ENCODE measurements at regions not wholly inside any gene's neighbourhood (a gene's known extent, or its start where the extent isn't known, plus 50 kb on each side); places are given as distances from the start of the nearest gene placed in this dataset.

GRCh38 chr9:90948156-90948555 is 146.5 kb downstream of the SYK start:
- DNase-seq (ENCODE audit: extremely low spot score, unreplicated experiment), result no peak
- no peak for TF ChIP-seq CTCF (IDR thresholded peaks at IDR 0.05)
- Mint-ChIP-seq H3K4me3 (ENCODE audit: unreplicated experiment) (no peak overlapping the region), H3K4me1 (ENCODE audit: unreplicated experiment) (peaks cover 11% of the 10 kb centered on the region), H3K27me3 (ENCODE audit: unreplicated experiment) (no peaks in the 10 kb centered on the region), H3K36me3 (ENCODE audit: unreplicated experiment) (no peaks in the 10 kb centered on the region), H3K9me3 (ENCODE audit: unreplicated experiment) (no peaks in the 10 kb centered on the region), H3K27ac (ENCODE audit: unreplicated experiment) (no peak overlapping the region)

GRCh38 chr9:90950600-90950999 is 149.0 kb downstream of the SYK start:
- Mint-ChIP-seq H3K9me3 (ENCODE audit: unreplicated experiment) (no peaks in the 10 kb centered on the region), H3K27ac (ENCODE audit: unreplicated experiment) (peak overlapping the region; percentile 33), H3K4me3 (ENCODE audit: unreplicated experiment) (no peak overlapping the region), H3K4me1 (ENCODE audit: unreplicated experiment) (peaks cover 16% of the 10 kb centered on the region), H3K27me3 (ENCODE audit: unreplicated experiment) (no peaks in the 10 kb centered on the region), H3K36me3 (ENCODE audit: unreplicated experiment) (no peaks in the 10 kb centered on the region)
- DNase-seq (ENCODE audit: extremely low spot score, unreplicated experiment), result no peak
- no peak for TF ChIP-seq CTCF (IDR thresholded peaks at IDR 0.05)

- DNase-seq (ENCODE audit: extremely low spot score, unreplicated experiment), result no peak
- peaks cover 33% of the 10 kb centered on the region for H3K4me1 Mint-ChIP-seq (ENCODE audit: unreplicated experiment)
- peak; percentile 11 for TF ChIP-seq CTCF (IDR thresholded peaks at IDR 0.05)
- H3K27ac Mint-ChIP-seq (ENCODE audit: unreplicated experiment), result no peak overlapping the region
- no peaks in the 10 kb centered on the region for H3K27me3 Mint-ChIP-seq (ENCODE audit: unreplicated experiment)
- no peaks in the 10 kb centered on the region for H3K36me3 Mint-ChIP-seq (ENCODE audit: unreplicated experiment)
- no peaks in the 10 kb centered on the region for H3K9me3 Mint-ChIP-seq (ENCODE audit: unreplicated experiment)
- H3K4me3 Mint-ChIP-seq (ENCODE audit: unreplicated experiment), result no peak overlapping the region
These were observed 151.6 kb downstream of the SYK start for GRCh38 chr9:90953200-90953599.

GRCh38 chr9:90953805-90954204 is 152.2 kb downstream of the SYK start:
- peaks cover 36% of the 10 kb centered on the region for H3K4me1 Mint-ChIP-seq (ENCODE audit: unreplicated experiment)
- H3K4me3 Mint-ChIP-seq (ENCODE audit: unreplicated experiment), result no peak overlapping the region
- H3K36me3 Mint-ChIP-seq (ENCODE audit: unreplicated experiment), result no peaks in the 10 kb centered on the region
- DNase-seq (ENCODE audit: extremely low spot score, unreplicated experiment), result no peak
- no peaks in the 10 kb centered on the region for H3K27me3 Mint-ChIP-seq (ENCODE audit: unreplicated experiment)
- no peaks in the 10 kb centered on the region for H3K9me3 Mint-ChIP-seq (ENCODE audit: unreplicated experiment)
- TF ChIP-seq CTCF (IDR thresholded peaks at IDR 0.05), result no peak
- no peak overlapping the region for H3K27ac Mint-ChIP-seq (ENCODE audit: unreplicated experiment)

- peaks cover 40% of the 10 kb centered on the region for H3K4me1 Mint-ChIP-seq (ENCODE audit: unreplicated experiment)
- peak overlapping the region; percentile 52 for H3K27ac Mint-ChIP-seq (ENCODE audit: unreplicated experiment)
- no peaks in the 10 kb centered on the region for H3K27me3 Mint-ChIP-seq (ENCODE audit: unreplicated experiment)
- no peak overlapping the region for H3K4me3 Mint-ChIP-seq (ENCODE audit: unreplicated experiment)
- H3K36me3 Mint-ChIP-seq (ENCODE audit: unreplicated experiment), result no peaks in the 10 kb centered on the region
- DNase-seq (ENCODE audit: extremely low spot score, unreplicated experiment), result no peak
- no peaks in the 10 kb centered on the region for H3K9me3 Mint-ChIP-seq (ENCODE audit: unreplicated experiment)
- no peak for TF ChIP-seq CTCF (IDR thresholded peaks at IDR 0.05)
These were observed 154.6 kb downstream of the SYK start for GRCh38 chr9:90956026-90956810.
